Gastrocnemius medialis (tissue), 4 donors: ENCODE measurements at regions not wholly inside any gene's neighbourhood (a gene's known extent, or its start where the extent isn't known, plus 50 kb on each side); places are given as distances from the start of the nearest gene placed in this dataset.

Source experiments
- POLR2A ChIP-seq, 2 donors: fragments of 450-650 bp; IDR thresholded peaks; one replicate each; pipeline ENCODE4 v1.6.1; 2017; ENCODE audit warnings: antibody characterized with exemption in 2 of 2, mild to moderate bottlenecking in 2 of 2, moderate library complexity in 2 of 2
- TF ChIP-seq, protein P1 (sequence below), 5 experiments: fragments of 450-650 bp in 3 of 5; fragments of 200-600 bp in 2 of 5; sonication (generic) in 2 of 5; IDR thresholded peaks in 4 of 5; conservative IDR thresholded peaks in 1 of 5; 1 replicate in 4 of 5; 2 replicates in 1 of 5; pipeline ENCODE4 v1.5.1; 2016 to 2019; ENCODE audit warnings: antibody characterized with exemption in 5 of 5, mild to moderate bottlenecking in 3 of 5, moderate library complexity in 3 of 5

DNA sequence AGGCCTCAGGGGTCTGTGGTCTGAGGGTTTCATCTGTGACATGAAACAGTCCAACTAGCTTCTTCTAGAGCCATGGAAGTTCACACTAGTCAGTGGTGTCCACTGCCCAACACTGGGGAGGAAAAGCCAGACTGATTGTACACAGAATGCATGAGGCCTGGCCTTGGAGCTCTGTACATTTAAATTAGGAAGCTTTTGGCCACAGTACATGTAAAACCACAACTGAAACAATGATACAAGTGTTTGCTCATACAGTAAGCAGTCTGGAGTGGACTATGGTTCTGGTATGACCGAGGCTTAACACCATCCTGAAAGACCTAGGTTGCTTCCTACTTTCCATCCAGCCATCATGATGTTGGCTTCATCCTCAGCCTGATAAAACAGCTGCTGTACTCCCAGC is 73.8 kb upstream of the SESN3 start:
- TF ChIP-seq, protein P1, sequence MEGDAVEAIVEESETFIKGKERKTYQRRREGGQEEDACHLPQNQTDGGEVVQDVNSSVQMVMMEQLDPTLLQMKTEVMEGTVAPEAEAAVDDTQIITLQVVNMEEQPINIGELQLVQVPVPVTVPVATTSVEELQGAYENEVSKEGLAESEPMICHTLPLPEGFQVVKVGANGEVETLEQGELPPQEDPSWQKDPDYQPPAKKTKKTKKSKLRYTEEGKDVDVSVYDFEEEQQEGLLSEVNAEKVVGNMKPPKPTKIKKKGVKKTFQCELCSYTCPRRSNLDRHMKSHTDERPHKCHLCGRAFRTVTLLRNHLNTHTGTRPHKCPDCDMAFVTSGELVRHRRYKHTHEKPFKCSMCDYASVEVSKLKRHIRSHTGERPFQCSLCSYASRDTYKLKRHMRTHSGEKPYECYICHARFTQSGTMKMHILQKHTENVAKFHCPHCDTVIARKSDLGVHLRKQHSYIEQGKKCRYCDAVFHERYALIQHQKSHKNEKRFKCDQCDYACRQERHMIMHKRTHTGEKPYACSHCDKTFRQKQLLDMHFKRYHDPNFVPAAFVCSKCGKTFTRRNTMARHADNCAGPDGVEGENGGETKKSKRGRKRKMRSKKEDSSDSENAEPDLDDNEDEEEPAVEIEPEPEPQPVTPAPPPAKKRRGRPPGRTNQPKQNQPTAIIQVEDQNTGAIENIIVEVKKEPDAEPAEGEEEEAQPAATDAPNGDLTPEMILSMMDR (IDR thresholded peaks at IDR 0.05 in 4 of 5, conservative IDR thresholded peaks at IDR 0.05 in 1 of 5): no peak
- TF ChIP-seq POLR2A (IDR thresholded peaks at IDR 0.05): no peak
